ENCODE measurements at regions not wholly inside any gene's neighbourhood (a gene's known extent, or its start where the extent isn't known, plus 50 kb on each side); places are given as distances from the start of the nearest gene placed in this dataset.

DNA sequence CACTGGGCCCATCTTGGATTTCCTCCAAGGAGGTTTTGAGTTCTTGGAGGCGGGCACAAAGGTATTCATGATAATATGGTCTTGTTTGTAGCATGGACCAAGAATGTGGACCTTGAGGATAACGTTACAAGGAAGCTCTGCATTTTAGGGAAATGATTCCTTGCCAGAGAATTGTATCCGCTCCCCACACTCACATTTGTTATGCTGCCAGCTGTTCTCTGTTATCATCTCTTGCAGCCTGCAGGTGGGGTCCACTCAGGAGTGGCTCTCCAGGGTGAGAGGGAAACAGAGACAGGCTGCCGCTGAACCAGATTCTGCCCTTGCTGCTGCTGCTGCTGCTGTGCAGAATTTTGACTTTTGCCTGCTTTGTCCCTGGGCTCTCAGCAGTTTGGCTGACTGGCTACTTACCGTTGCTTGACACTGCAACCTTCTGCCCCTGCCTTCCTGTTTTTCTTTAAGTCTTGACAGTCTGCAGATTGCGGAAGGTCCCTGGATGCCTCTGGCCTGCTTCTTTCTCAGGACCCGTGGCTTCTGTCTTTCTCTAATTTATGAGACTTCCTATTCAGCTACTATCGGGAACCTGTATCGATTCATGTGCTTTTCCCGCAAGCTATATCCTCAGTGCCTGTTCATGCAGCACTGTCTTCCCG is 122.3 kb upstream of the DOCK10 start:
- Histone ChIP-seq H3K9me3 (replicated peaks) (no peaks in the 10 kb centered on the region), H3K36me3 (no peaks in the 10 kb centered on the region), H3K4me3 (no peak overlapping the region), H3K27me3 (ENCODE audit: low read depth) (no peaks in the 10 kb centered on the region), H3K27ac (replicated peaks) (no peak overlapping the region), H3K4me1 (no peaks in the 10 kb centered on the region)
- TF ChIP-seq, protein P1, sequence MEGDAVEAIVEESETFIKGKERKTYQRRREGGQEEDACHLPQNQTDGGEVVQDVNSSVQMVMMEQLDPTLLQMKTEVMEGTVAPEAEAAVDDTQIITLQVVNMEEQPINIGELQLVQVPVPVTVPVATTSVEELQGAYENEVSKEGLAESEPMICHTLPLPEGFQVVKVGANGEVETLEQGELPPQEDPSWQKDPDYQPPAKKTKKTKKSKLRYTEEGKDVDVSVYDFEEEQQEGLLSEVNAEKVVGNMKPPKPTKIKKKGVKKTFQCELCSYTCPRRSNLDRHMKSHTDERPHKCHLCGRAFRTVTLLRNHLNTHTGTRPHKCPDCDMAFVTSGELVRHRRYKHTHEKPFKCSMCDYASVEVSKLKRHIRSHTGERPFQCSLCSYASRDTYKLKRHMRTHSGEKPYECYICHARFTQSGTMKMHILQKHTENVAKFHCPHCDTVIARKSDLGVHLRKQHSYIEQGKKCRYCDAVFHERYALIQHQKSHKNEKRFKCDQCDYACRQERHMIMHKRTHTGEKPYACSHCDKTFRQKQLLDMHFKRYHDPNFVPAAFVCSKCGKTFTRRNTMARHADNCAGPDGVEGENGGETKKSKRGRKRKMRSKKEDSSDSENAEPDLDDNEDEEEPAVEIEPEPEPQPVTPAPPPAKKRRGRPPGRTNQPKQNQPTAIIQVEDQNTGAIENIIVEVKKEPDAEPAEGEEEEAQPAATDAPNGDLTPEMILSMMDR (IDR thresholded peaks at IDR 0.05; ENCODE audit: borderline replicate concordance): no peak
- DNase-seq: no peak
- intact Hi-C loops (cut with micrococcal nuclease): no loop called here

DNA sequence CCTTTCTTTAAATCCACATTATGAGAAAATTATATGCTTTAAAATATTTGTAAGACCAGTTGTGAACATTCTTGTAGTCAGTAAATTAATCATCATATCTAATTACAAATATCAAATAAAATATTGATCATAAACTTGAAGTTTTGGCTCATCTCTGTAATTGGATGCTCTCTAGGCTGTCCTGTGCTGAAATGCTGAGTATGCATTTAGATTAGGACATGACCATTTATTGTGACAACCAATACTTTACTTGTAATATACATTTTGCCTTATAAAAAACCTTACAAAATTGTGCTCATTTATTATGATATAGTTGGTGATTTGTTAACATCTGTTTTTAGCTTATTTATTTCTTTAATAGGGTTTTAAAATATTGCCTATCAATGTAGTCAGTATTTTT is 116.1 kb upstream of the DOCK10 start:
- no peaks in the 10 kb centered on the region for H3K4me1 ChIP-seq
- H3K27ac ChIP-seq (replicated peaks): no peak overlapping the region
- H3K9me3 ChIP-seq (replicated peaks): no peaks in the 10 kb centered on the region
- H3K36me3 ChIP-seq: no peaks in the 10 kb centered on the region
- intact Hi-C loops (cut with micrococcal nuclease): no loop called here
- TF ChIP-seq, protein P1 (IDR thresholded peaks at IDR 0.05; ENCODE audit: borderline replicate concordance): no peak
- H3K27me3 ChIP-seq (ENCODE audit: low read depth): no peaks in the 10 kb centered on the region
- no peak overlapping the region for H3K4me3 ChIP-seq
- no peak for DNase-seq

DNA sequence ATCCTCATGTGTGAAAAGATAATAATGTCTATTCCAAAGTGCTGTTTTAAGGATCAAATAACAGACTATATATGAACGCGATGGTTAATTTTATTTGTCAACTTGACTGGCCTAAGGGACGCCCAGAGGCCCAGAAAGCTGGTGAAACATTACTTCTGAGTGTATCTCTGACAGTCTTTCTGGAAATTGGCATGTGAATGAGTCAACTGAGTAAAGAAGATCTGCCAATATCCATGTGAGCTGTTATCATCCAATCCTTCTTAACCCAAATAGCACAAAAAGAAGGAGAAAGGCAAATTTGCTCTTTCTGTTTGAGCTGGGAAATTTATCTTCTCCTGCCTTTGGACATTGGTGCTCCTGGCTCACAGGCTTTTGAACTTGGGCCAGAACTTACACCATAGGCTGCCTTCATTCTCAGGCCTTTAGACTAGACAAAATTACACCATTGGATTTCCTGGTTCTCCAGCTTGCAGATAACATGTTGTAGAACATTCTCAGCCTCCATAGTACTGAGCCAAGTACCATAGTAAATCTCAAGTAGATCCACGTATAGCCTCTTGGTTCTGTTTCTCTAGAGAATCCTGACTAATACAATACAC is 114.7 kb upstream of the DOCK10 start:
- no peaks in the 10 kb centered on the region for H3K27me3 ChIP-seq (ENCODE audit: low read depth)
- no peak for DNase-seq

DNA sequence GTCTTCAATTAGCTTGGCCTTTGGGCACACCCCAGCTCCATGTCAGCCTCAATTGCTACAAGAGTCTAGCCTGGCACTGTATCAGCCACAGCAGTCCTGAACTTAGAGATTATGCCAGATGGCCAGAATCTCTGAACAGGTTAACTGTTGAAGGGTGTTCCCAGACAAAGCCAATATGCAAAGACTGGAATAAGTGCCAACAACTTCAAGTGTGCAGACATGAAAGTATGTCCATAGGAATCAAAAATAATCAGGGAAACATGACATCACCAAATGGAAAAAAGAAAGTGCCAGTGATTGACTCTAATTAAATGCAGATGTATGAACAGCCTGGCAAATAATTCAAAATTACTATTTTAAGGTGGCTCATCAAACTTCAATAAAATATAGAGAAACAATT is 98.5 kb upstream of the DOCK10 start:
- intact Hi-C loops (cut with micrococcal nuclease): no loop called here
- Histone ChIP-seq H3K9me3 (replicated peaks) (peaks cover 30% of the 10 kb centered on the region), H3K4me1 (no peaks in the 10 kb centered on the region), H3K27me3 (ENCODE audit: low read depth) (no peaks in the 10 kb centered on the region), H3K36me3 (no peaks in the 10 kb centered on the region), H3K4me3 (no peak overlapping the region), H3K27ac (replicated peaks) (no peak overlapping the region)
- no peak for DNase-seq
- TF ChIP-seq, protein P1 (IDR thresholded peaks at IDR 0.05; ENCODE audit: borderline replicate concordance): no peak

More for the DNA sequence above, 114.7 kb upstream of the DOCK10 start:
- intact Hi-C loops (cut with micrococcal nuclease): no loop called here
- H3K36me3 ChIP-seq: no peaks in the 10 kb centered on the region
- peaks cover 3% of the 10 kb centered on the region for H3K9me3 ChIP-seq (replicated peaks)
- H3K4me1 ChIP-seq: no peaks in the 10 kb centered on the region
- H3K4me3 ChIP-seq: no peak overlapping the region
- TF ChIP-seq, protein P1 (IDR thresholded peaks at IDR 0.05; ENCODE audit: borderline replicate concordance): no peak
- H3K27ac ChIP-seq (replicated peaks): no peak overlapping the region

DNA sequence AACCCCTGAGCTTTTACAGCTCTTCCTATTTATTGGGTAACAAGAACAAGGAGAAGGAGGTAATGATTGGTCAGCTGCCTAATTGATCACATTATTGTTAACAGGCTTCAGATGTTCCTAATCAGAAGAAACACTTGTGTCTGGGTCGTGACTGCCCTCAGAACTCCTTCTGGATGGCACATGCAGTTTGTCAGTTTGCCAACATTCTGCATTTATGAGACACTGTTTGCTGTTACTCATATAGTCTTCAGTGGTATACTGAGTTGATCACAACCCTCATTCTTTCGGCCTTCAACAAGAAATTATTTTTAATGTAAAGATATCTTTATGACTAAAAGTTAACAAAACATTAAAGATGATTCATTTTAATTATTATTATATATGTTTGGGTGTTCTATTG is 95.7 kb upstream of the DOCK10 start:
- Histone ChIP-seq H3K4me3 (no peak overlapping the region), H3K4me1 (no peaks in the 10 kb centered on the region), H3K9me3 (replicated peaks) (peaks cover 18% of the 10 kb centered on the region), H3K27me3 (ENCODE audit: low read depth) (no peaks in the 10 kb centered on the region), H3K36me3 (no peaks in the 10 kb centered on the region), H3K27ac (replicated peaks) (no peak overlapping the region)
- intact Hi-C loops (cut with micrococcal nuclease): no loop called here
- no peak for DNase-seq
- TF ChIP-seq, protein P1 (IDR thresholded peaks at IDR 0.05; ENCODE audit: borderline replicate concordance): no peak

All from left ventricle myocardium inferior (tissue), 1 donor.